ENCODE measurements at regions not wholly inside any gene's neighbourhood (a gene's known extent, or its start where the extent isn't known, plus 50 kb on each side); places are given as distances from the start of the nearest gene placed in this dataset.

GRCh38 chr11:128235958-128236357, 351.4 kb downstream of the ETS1 start:
- no peak for TF ChIP-seq CTCF (IDR thresholded peaks at IDR 0.05; ENCODE audit: unreplicated experiment)
- Mint-ChIP-seq H3K36me3 (ENCODE audit: low read depth, unreplicated experiment) (no peaks in the 10 kb centered on the region), H3K4me3 (ENCODE audit: unreplicated experiment) (no peak overlapping the region), H3K4me1 (ENCODE audit: unreplicated experiment) (peaks cover 3% of the 10 kb centered on the region), H3K9me3 (ENCODE audit: unreplicated experiment) (no peaks in the 10 kb centered on the region), H3K27ac (ENCODE audit: unreplicated experiment) (no peak overlapping the region), H3K27me3 (ENCODE audit: unreplicated experiment) (no peaks in the 10 kb centered on the region)
- DNase-seq (ENCODE audit: low spot score): no peak

GRCh38 chr11:128235426-128235825, 351.9 kb downstream of the ETS1 start:
- no peak overlapping the region for H3K4me3 Mint-ChIP-seq (ENCODE audit: unreplicated experiment)
- no peaks in the 10 kb centered on the region for H3K27me3 Mint-ChIP-seq (ENCODE audit: unreplicated experiment)
- H3K9me3 Mint-ChIP-seq (ENCODE audit: unreplicated experiment): no peaks in the 10 kb centered on the region
- H3K4me1 Mint-ChIP-seq (ENCODE audit: unreplicated experiment): peaks cover 3% of the 10 kb centered on the region
- TF ChIP-seq CTCF (IDR thresholded peaks at IDR 0.05; ENCODE audit: unreplicated experiment): no peak
- no peaks in the 10 kb centered on the region for H3K36me3 Mint-ChIP-seq (ENCODE audit: low read depth, unreplicated experiment)
- H3K27ac Mint-ChIP-seq (ENCODE audit: unreplicated experiment): no peak overlapping the region
- DNase-seq (ENCODE audit: low spot score): no peak

- Mint-ChIP-seq H3K9me3 (ENCODE audit: unreplicated experiment) (no peaks in the 10 kb centered on the region), H3K36me3 (ENCODE audit: low read depth, unreplicated experiment) (no peaks in the 10 kb centered on the region), H3K27ac (ENCODE audit: unreplicated experiment) (no peak overlapping the region), H3K4me1 (ENCODE audit: unreplicated experiment) (peaks cover 9% of the 10 kb centered on the region), H3K27me3 (ENCODE audit: unreplicated experiment) (no peaks in the 10 kb centered on the region), H3K4me3 (ENCODE audit: unreplicated experiment) (no peak overlapping the region)
- TF ChIP-seq CTCF (IDR thresholded peaks at IDR 0.05; ENCODE audit: unreplicated experiment): no peak
- DNase-seq (ENCODE audit: low spot score): no peak
Observed at GRCh38 chr11:128234143-128234542, 353.2 kb downstream of the ETS1 start.

GRCh38 chr11:128232588-128232987, 354.8 kb downstream of the ETS1 start:
- Mint-ChIP-seq H3K4me3 (ENCODE audit: unreplicated experiment) (no peak overlapping the region), H3K36me3 (ENCODE audit: low read depth, unreplicated experiment) (no peaks in the 10 kb centered on the region), H3K27me3 (ENCODE audit: unreplicated experiment) (no peaks in the 10 kb centered on the region), H3K9me3 (ENCODE audit: unreplicated experiment) (no peaks in the 10 kb centered on the region), H3K27ac (ENCODE audit: unreplicated experiment) (no peak overlapping the region), H3K4me1 (ENCODE audit: unreplicated experiment) (peaks cover 11% of the 10 kb centered on the region)
- no peak for TF ChIP-seq CTCF (IDR thresholded peaks at IDR 0.05; ENCODE audit: unreplicated experiment)
- DNase-seq (ENCODE audit: low spot score): no peak

GRCh38 chr11:128231845-128232410, 355.4 kb downstream of the ETS1 start:
- TF ChIP-seq CTCF (IDR thresholded peaks at IDR 0.05; ENCODE audit: unreplicated experiment): no peak
- Mint-ChIP-seq H3K4me3 (ENCODE audit: unreplicated experiment) (no peak overlapping the region), H3K27me3 (ENCODE audit: unreplicated experiment) (no peaks in the 10 kb centered on the region), H3K9me3 (ENCODE audit: unreplicated experiment) (no peaks in the 10 kb centered on the region), H3K4me1 (ENCODE audit: unreplicated experiment) (peaks cover 11% of the 10 kb centered on the region), H3K27ac (ENCODE audit: unreplicated experiment) (no peak overlapping the region), H3K36me3 (ENCODE audit: low read depth, unreplicated experiment) (no peaks in the 10 kb centered on the region)
- DNase-seq (ENCODE audit: low spot score): no peak
